DND-41 (cell line): ENCODE measurements at regions not wholly inside any gene's neighbourhood (a gene's known extent, or its start where the extent isn't known, plus 50 kb on each side); places are given as distances from the start of the nearest gene placed in this dataset.

Experiments used
- ATAC-seq: fragments of 200-7000 bp; cut with Tn5 transposase; 3 replicates; pipeline ENCODE4 v1.9.1; 2021; ENCODE audit warnings: low read depth; ENCODE audit not compliant: insufficient read depth
- DNase-seq: peaks from one replicate; pipeline ENCODE4 v3.0.0-alpha.2; 2020
- H2AFZ ChIP-seq: 2 replicates; pipeline ENCODE4 v1.6.0; 2012; ENCODE audit warnings: low read depth, low read length
- H3K27ac ChIP-seq: 2 replicates; pipeline ENCODE4 v1.5.1; 2012; ENCODE audit warnings: low read length, inconsistent platforms
- H3K27me3 ChIP-seq: fragments of 200-600 bp; sonication (generic); 2 replicates; pipeline ENCODE4 v1.6.0; 2012; ENCODE audit warnings: low read length, mild to moderate bottlenecking, inconsistent platforms; ENCODE audit not compliant: insufficient read depth, poor library complexity
- H3K36me3 ChIP-seq: 2 replicates; pipeline ENCODE4 v1.5.1; 2012; ENCODE audit warnings: low read length, inconsistent platforms; ENCODE audit not compliant: insufficient read depth
- H3K4me1 ChIP-seq: 2 replicates; pipeline ENCODE4 v1.5.1; 2012; ENCODE audit warnings: mild to moderate bottlenecking, low read length; ENCODE audit not compliant: insufficient read depth
- H3K4me2 ChIP-seq: 2 replicates; pipeline ENCODE4 v1.6.0; 2012; ENCODE audit warnings: mild to moderate bottlenecking, moderate library complexity, low read length, inconsistent platforms; ENCODE audit not compliant: insufficient read depth
- H3K4me3 ChIP-seq, 2 experiments: fragments of 200-600 bp in 1 of 2; shearing (Covaris generic) in 1 of 2; 2 replicates each; pipeline ENCODE4 v1.5.1; 2012 to 2016; ENCODE audit warnings: inconsistent platforms in 2 of 2, low read length in 2 of 2, mild to moderate bottlenecking in 2 of 2, low read depth in 1 of 2, moderate library complexity in 1 of 2
- H3K79me2 ChIP-seq: 2 replicates; pipeline ENCODE4 v1.6.0; 2012; ENCODE audit warnings: low read length, inconsistent platforms; ENCODE audit not compliant: insufficient read depth
- H3K9ac ChIP-seq: 2 replicates; pipeline ENCODE4 v1.6.0; 2012; ENCODE audit warnings: low read depth, mild to moderate bottlenecking, inconsistent platforms, low read length, moderate library complexity
- H3K9me3 ChIP-seq: 2 replicates; pipeline ENCODE4 v1.5.1; 2012; ENCODE audit warnings: low read length, moderate library complexity, mild to moderate bottlenecking, inconsistent platforms; ENCODE audit not compliant: insufficient read depth, severe bottlenecking
- H4K20me1 ChIP-seq: 2 replicates; pipeline ENCODE4 v1.6.0; 2012; ENCODE audit warnings: low read length; ENCODE audit not compliant: insufficient read depth
- EZH2 ChIP-seq: IDR thresholded peaks from 3 replicates; pipeline ENCODE4 v1.6.1; 2012; ENCODE audit warnings: borderline replicate concordance, low read depth, mild to moderate bottlenecking, moderate library complexity, low read length, inconsistent platforms; ENCODE audit not compliant: severe bottlenecking
- TF ChIP-seq, protein P1 (sequence below): IDR thresholded peaks from 2 replicates; pipeline ENCODE4 v1.5.1; 2012; ENCODE audit warnings: borderline replicate concordance, low read length, moderate library complexity, mild to moderate bottlenecking; ENCODE audit not compliant: poor library complexity, severe bottlenecking; ENCODE audit errors: extremely low read depth

DNA sequence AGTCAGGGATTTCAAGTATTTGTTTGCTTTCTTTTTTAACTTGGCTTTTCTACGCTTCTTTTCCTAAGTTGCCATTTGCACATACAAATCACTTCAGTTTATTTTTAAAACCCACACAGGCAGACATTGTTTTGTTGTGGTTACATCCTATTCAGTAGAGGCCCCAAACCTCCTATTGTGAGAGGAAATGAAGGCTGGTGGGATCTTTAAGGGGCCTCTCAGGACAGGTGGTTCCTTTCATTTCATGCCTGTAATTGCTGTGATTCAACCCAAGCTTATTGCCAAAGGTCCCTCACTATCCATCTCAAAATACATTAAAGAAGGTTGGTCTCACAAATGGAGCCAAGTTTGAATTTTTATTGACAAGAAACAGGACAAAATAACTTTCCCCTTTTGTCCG is 257.1 kb downstream of the ADAMTS20 start:
- Histone ChIP-seq H3K79me2 (no peaks in the 10 kb centered on the region), H3K9ac (no peak overlapping the region), H3K36me3 (no peaks in the 10 kb centered on the region), H2AFZ (no peak overlapping the region), H3K4me2 (no peak overlapping the region), H3K4me3 (no peak overlapping the region), H3K27me3 (no peaks in the 10 kb centered on the region), H3K27ac (no peak overlapping the region), H3K4me1 (no peaks in the 10 kb centered on the region), H3K9me3 (no peaks in the 10 kb centered on the region), H4K20me1 (no peaks in the 10 kb centered on the region)
- no peak for DNase-seq
- ATAC-seq = no peak
- no peak for TF ChIP-seq EZH2
- TF ChIP-seq, protein P1, sequence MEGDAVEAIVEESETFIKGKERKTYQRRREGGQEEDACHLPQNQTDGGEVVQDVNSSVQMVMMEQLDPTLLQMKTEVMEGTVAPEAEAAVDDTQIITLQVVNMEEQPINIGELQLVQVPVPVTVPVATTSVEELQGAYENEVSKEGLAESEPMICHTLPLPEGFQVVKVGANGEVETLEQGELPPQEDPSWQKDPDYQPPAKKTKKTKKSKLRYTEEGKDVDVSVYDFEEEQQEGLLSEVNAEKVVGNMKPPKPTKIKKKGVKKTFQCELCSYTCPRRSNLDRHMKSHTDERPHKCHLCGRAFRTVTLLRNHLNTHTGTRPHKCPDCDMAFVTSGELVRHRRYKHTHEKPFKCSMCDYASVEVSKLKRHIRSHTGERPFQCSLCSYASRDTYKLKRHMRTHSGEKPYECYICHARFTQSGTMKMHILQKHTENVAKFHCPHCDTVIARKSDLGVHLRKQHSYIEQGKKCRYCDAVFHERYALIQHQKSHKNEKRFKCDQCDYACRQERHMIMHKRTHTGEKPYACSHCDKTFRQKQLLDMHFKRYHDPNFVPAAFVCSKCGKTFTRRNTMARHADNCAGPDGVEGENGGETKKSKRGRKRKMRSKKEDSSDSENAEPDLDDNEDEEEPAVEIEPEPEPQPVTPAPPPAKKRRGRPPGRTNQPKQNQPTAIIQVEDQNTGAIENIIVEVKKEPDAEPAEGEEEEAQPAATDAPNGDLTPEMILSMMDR = no peak

DNA sequence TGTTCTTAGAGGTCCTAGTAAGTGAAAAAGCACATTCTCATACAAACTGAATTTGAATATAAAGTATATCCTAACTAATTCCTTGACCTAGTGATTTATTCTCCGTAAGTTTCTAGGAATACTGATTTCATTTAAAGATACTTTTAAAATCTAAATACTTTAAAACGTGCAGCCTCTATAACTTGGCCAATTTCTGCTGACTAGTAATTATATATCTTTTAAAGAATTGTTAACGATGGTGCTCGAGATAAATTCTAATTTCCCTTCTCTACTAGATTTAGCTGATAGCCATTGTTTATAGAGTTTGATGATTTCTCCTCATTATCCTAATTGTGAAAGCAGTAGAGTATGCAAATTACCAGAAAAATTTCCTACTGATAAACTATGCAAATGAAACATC is 257.9 kb downstream of the ADAMTS20 start:
- no peaks in the 10 kb centered on the region for H3K27me3 ChIP-seq
- H3K79me2 ChIP-seq = no peaks in the 10 kb centered on the region
- no peaks in the 10 kb centered on the region for H4K20me1 ChIP-seq
- H3K9me3 ChIP-seq = no peaks in the 10 kb centered on the region
- ATAC-seq (no peak), DNase-seq (no peak)
- no peak overlapping the region for H3K4me2 ChIP-seq
- no peaks in the 10 kb centered on the region for H3K4me1 ChIP-seq
- H3K27ac ChIP-seq = no peak overlapping the region
- H3K9ac ChIP-seq = no peak overlapping the region
- H2AFZ ChIP-seq = no peak overlapping the region
- H3K36me3 ChIP-seq = no peaks in the 10 kb centered on the region
- TF ChIP-seq EZH2 = no peak
- TF ChIP-seq, protein P1 = no peak
- H3K4me3 ChIP-seq = no peak overlapping the region

DNA sequence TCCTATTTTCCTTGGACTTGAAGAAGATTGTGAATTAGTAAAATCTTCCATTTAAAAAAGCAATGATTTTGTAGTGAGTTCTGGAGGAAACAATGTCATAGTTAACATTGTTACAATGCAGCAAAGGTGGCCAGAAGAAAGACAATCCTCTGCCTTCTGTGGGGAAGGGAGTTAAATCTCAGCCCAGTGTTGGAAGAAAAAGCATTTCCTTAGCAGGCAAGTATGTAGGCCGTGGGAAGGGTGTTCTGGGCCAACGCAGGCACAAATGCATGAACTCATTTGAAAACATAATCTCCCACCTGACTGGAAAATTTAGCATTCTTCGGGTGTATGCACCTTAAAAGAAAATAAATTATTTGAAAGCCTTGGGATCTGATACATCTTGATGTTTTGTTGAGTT is 258.6 kb downstream of the ADAMTS20 start:
- Histone ChIP-seq H3K36me3 (no peaks in the 10 kb centered on the region), H3K9ac (no peak overlapping the region), H3K27me3 (no peaks in the 10 kb centered on the region), H3K4me2 (no peak overlapping the region), H2AFZ (no peak overlapping the region), H3K9me3 (no peaks in the 10 kb centered on the region), H3K27ac (no peak overlapping the region), H4K20me1 (no peaks in the 10 kb centered on the region), H3K4me1 (no peaks in the 10 kb centered on the region), H3K79me2 (no peaks in the 10 kb centered on the region), H3K4me3 (no peak overlapping the region)
- DNase-seq = no peak
- TF ChIP-seq, protein P1 = no peak
- no peak for TF ChIP-seq EZH2
- no peak for ATAC-seq

DNA sequence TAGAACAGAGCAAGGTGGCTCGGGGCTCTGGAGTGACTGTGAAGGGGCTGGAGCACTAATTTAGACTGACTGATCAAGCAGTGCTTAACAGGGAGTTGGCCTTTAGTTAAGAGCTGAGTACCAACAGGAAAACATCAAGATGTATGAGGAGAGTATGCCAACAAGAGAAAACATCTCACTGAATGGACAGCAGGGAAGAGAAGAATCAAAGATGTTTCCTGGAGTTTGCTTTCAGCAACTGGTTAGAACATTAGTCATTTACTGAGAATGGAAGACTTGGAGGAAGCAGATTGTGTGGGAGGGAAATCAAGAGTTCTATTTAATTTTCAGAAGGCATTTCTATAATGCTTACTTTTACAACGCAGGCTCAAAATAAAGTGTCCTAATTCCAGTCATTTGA is 259.3 kb downstream of the ADAMTS20 start:
- no peak overlapping the region for H3K27ac ChIP-seq
- no peak overlapping the region for H3K4me2 ChIP-seq
- no peak for ATAC-seq
- H3K9ac ChIP-seq = no peak overlapping the region
- H3K4me1 ChIP-seq = no peaks in the 10 kb centered on the region
- no peak overlapping the region for H3K4me3 ChIP-seq
- DNase-seq = no peak
- TF ChIP-seq EZH2 = no peak
- TF ChIP-seq, protein P1 = no peak
- no peak overlapping the region for H2AFZ ChIP-seq
- no peaks in the 10 kb centered on the region for H3K79me2 ChIP-seq
- no peaks in the 10 kb centered on the region for H3K36me3 ChIP-seq
- no peaks in the 10 kb centered on the region for H4K20me1 ChIP-seq
- no peaks in the 10 kb centered on the region for H3K27me3 ChIP-seq
- H3K9me3 ChIP-seq = no peaks in the 10 kb centered on the region
